Progenitor cell of endocrine pancreas (in vitro differentiated cells): ENCODE measurements at regions not wholly inside any gene's neighbourhood (a gene's known extent, or its start where the extent isn't known, plus 50 kb on each side); places are given as distances from the start of the nearest gene placed in this dataset.
"Not testable (repeated sequence)": the region's sequence is repeated elsewhere in the genome, so short reads cannot be mapped to it uniquely, and the experiment has no call there.

Experiments used
- DNase-seq: peaks from one replicate; pipeline ENCODE4 v3.0.0; 2021; ENCODE audit warnings: low spot score; ENCODE audit not compliant: unreplicated experiment
- H3K27ac Mint-ChIP-seq: 2 replicates; pipeline ENCODE4 v1.8.0; 2021; ENCODE audit warnings: mild to moderate bottlenecking, moderate library complexity, mixed read lengths
- H3K27me3 Mint-ChIP-seq: 2 replicates; pipeline ENCODE4 v1.8.0; 2021; ENCODE audit warnings: mixed read lengths
- H3K36me3 Mint-ChIP-seq: 2 replicates; pipeline ENCODE4 v1.8.0; 2022; ENCODE audit warnings: mixed read lengths; ENCODE audit not compliant: insufficient read depth
- H3K4me1 Mint-ChIP-seq: 2 replicates; pipeline ENCODE4 v1.8.0; 2021; ENCODE audit warnings: low read depth, mixed read lengths
- H3K4me3 Mint-ChIP-seq: 2 replicates; pipeline ENCODE4 v1.8.0; 2021; ENCODE audit warnings: low read depth, mild to moderate bottlenecking, moderate library complexity, mixed read lengths
- H3K9me3 Mint-ChIP-seq: 2 replicates; pipeline ENCODE4 v1.8.0; 2021; ENCODE audit warnings: low read depth, mixed read lengths
- CTCF ChIP-seq: fragments of 200-600 bp; sonication (generic); IDR thresholded peaks from one replicate; pipeline ENCODE4 v1.5.0; 2021; ENCODE audit warnings: antibody characterized with exemption, mild to moderate bottlenecking; ENCODE audit not compliant: unreplicated experiment

GRCh38 chr10:59448616-59449015 is 86.3 kb upstream of the FAM13C start:
- DNase-seq = no peak
- H3K4me1 Mint-ChIP-seq = no peaks in the 10 kb centered on the region
- no peak overlapping the region for H3K27ac Mint-ChIP-seq

GRCh38 chr10:59435707-59436106 is 73.4 kb upstream of the FAM13C start:
- H3K27ac Mint-ChIP-seq = no peak overlapping the region

More at GRCh38 chr10:59448616-59449015, 86.3 kb upstream of the FAM13C start:
- no peak overlapping the region for H3K4me3 Mint-ChIP-seq
- no peaks in the 10 kb centered on the region for H3K36me3 Mint-ChIP-seq
- H3K27me3 Mint-ChIP-seq = no peaks in the 10 kb centered on the region
- no peak for TF ChIP-seq CTCF
- peaks cover 4% of the 10 kb centered on the region for H3K9me3 Mint-ChIP-seq

DNA sequence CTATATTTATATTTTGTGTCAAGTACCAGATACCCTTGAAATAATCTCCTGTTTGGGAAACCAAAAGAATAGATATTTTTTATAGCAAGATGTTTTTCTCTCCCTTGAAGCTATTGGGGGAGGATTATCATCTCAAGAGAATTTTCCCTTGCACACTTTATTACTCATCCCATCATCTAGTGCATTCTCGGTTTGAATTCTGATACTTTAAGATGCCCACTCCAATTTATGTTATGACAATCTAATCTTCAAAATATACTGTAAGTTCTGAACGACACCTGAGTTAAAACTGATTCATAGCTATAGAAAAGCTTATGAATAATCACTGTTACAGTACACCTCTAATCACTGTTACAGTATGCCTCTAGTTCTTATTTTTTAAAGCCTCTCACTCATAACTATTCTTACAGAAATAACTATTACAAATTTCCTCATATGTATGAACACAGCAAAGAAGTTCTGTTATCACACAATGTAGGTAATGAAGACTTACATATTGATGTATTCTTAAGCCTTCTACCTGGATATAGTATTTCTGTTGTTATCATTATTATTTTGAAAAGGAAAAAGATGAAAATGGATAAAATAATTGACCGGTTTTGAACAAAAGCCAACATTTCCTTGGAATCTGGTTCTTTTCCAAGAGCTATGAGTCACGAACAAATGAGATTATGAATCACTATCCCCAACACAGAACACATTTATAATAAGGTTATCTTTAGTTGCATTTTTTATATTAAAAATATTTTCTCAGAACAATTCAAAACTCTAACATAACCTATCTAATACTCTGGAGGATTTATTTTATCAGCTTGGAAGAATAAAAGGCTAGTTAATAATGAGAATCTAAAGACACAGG is 72.3 kb upstream of the FAM13C start:
- no peak for TF ChIP-seq CTCF
- H3K36me3 Mint-ChIP-seq = no peaks in the 10 kb centered on the region
- H3K27me3 Mint-ChIP-seq = no peaks in the 10 kb centered on the region
- H3K4me1 Mint-ChIP-seq = no peaks in the 10 kb centered on the region
- H3K9me3 Mint-ChIP-seq = no peaks in the 10 kb centered on the region
- DNase-seq = no peak
- no peak overlapping the region for H3K27ac Mint-ChIP-seq
- no peak overlapping the region for H3K4me3 Mint-ChIP-seq

More at GRCh38 chr10:59435707-59436106, 73.4 kb upstream of the FAM13C start:
- H3K4me1 Mint-ChIP-seq = no peaks in the 10 kb centered on the region
- H3K4me3 Mint-ChIP-seq = no peak overlapping the region
- no peaks in the 10 kb centered on the region for H3K27me3 Mint-ChIP-seq
- no peaks in the 10 kb centered on the region for H3K9me3 Mint-ChIP-seq
- no peak for DNase-seq
- no peak for TF ChIP-seq CTCF
- H3K36me3 Mint-ChIP-seq = no peaks in the 10 kb centered on the region

- Mint-ChIP-seq H3K9me3 (no peaks in the 10 kb centered on the region), H3K27me3 (no peaks in the 10 kb centered on the region), H3K27ac (no peak overlapping the region), H3K4me1 (no peaks in the 10 kb centered on the region), H3K4me3 (no peak overlapping the region), H3K36me3 (no peaks in the 10 kb centered on the region)
- no peak for TF ChIP-seq CTCF
- no peak for DNase-seq
Measured at GRCh38 chr10:59433720-59434428, 71.5 kb upstream of the FAM13C start.

GRCh38 chr10:59432207-59432900 is 70.0 kb upstream of the FAM13C start:
- Mint-ChIP-seq H3K9me3 (no peaks in the 10 kb centered on the region), H3K27me3 (no peaks in the 10 kb centered on the region), H3K4me1 (no peaks in the 10 kb centered on the region), H3K27ac (peak overlapping the region; percentile 50), H3K4me3 (no peak overlapping the region), H3K36me3 (no peaks in the 10 kb centered on the region)
- no peak for TF ChIP-seq CTCF
- DNase-seq = no peak

GRCh38 chr10:59413795-59414194 is 51.4 kb upstream of the FAM13C start:
- H3K4me1 Mint-ChIP-seq, H3K36me3 Mint-ChIP-seq, DNase-seq, H3K27me3 Mint-ChIP-seq, H3K27ac Mint-ChIP-seq, H3K4me3 Mint-ChIP-seq: not testable (repeated sequence)
- H3K9me3 Mint-ChIP-seq = peaks cover 15% of the 10 kb centered on the region
